Adipocyte (in vitro differentiated cells): ENCODE measurements at regions not wholly inside any gene's neighbourhood (a gene's known extent, or its start where the extent isn't known, plus 50 kb on each side); places are given as distances from the start of the nearest gene placed in this dataset.

ENCODE experiments used
- DNase-seq: peaks from one replicate; pipeline ENCODE4 v3.0.0-alpha.2; 2015; ENCODE audit warnings: low read depth
- H3K27me3 ChIP-seq: replicated peaks from 2 replicates; pipeline ENCODE4 v1.7.0; 2013; ENCODE audit warnings: mild to moderate bottlenecking, low read length, moderate library complexity; ENCODE audit not compliant: control insufficient read depth, insufficient read depth
- H3K36me3 ChIP-seq: 2 replicates; pipeline ENCODE4 v1.7.0; 2013; ENCODE audit warnings: low read length, mild to moderate bottlenecking, moderate library complexity; ENCODE audit not compliant: control insufficient read depth, insufficient read depth, severe bottlenecking
- H3K4me1 ChIP-seq: 2 replicates; pipeline ENCODE4 v1.7.0; 2013; ENCODE audit warnings: mild to moderate bottlenecking, low read length, moderate library complexity; ENCODE audit not compliant: control insufficient read depth, insufficient read depth
- H3K4me3 ChIP-seq: 2 replicates; pipeline ENCODE4 v1.7.0; 2013; ENCODE audit warnings: mild to moderate bottlenecking, low read length, moderate library complexity
- H3K9ac ChIP-seq: 2 replicates; pipeline ENCODE4 v1.7.0; 2013; ENCODE audit warnings: mild to moderate bottlenecking, low read length, moderate library complexity
- H3K9me3 ChIP-seq: 2 replicates; pipeline ENCODE4 v1.7.0; 2013; ENCODE audit warnings: mild to moderate bottlenecking, low read length, moderate library complexity; ENCODE audit not compliant: control insufficient read depth

- Histone ChIP-seq H3K36me3 (no peaks in the 10 kb centered on the region), H3K4me3 (no peak overlapping the region), H3K4me1 (no peaks in the 10 kb centered on the region), H3K9ac (no peak overlapping the region), H3K27me3 (no peaks in the 10 kb centered on the region), H3K9me3 (no peaks in the 10 kb centered on the region)
- DNase-seq: no peak
These were observed 94.6 kb downstream of the GLI2 start for GRCh38 chr2:120830096-120830830.

GRCh38 chr2:120831086-120831485 lies 95.4 kb downstream of the GLI2 start:
- H3K36me3 ChIP-seq: no peaks in the 10 kb centered on the region
- H3K27me3 ChIP-seq: no peaks in the 10 kb centered on the region
- no peaks in the 10 kb centered on the region for H3K4me1 ChIP-seq
- no peaks in the 10 kb centered on the region for H3K9me3 ChIP-seq
- H3K4me3 ChIP-seq: no peak overlapping the region
- no peak overlapping the region for H3K9ac ChIP-seq
- DNase-seq: no peak

GRCh38 chr2:120831891-120832290 lies 96.2 kb downstream of the GLI2 start:
- no peak for DNase-seq
- Histone ChIP-seq H3K4me3 (no peak overlapping the region), H3K9ac (no peak overlapping the region), H3K27me3 (no peaks in the 10 kb centered on the region), H3K36me3 (no peaks in the 10 kb centered on the region), H3K9me3 (no peaks in the 10 kb centered on the region), H3K4me1 (no peaks in the 10 kb centered on the region)

GRCh38 chr2:120832296-120833070 lies 96.8 kb downstream of the GLI2 start:
- no peaks in the 10 kb centered on the region for H3K9me3 ChIP-seq
- H3K36me3 ChIP-seq: no peaks in the 10 kb centered on the region
- DNase-seq: no peak
- no peaks in the 10 kb centered on the region for H3K27me3 ChIP-seq
- H3K4me1 ChIP-seq: no peaks in the 10 kb centered on the region
- no peak overlapping the region for H3K4me3 ChIP-seq
- no peak overlapping the region for H3K9ac ChIP-seq

GRCh38 chr2:120833127-120833675 lies 97.5 kb downstream of the GLI2 start:
- Histone ChIP-seq H3K36me3 (no peaks in the 10 kb centered on the region), H3K4me1 (no peaks in the 10 kb centered on the region), H3K9me3 (no peaks in the 10 kb centered on the region), H3K27me3 (no peaks in the 10 kb centered on the region), H3K4me3 (no peak overlapping the region), H3K9ac (no peak overlapping the region)
- no peak for DNase-seq

- no peak overlapping the region for H3K9ac ChIP-seq
- no peaks in the 10 kb centered on the region for H3K27me3 ChIP-seq
- no peaks in the 10 kb centered on the region for H3K9me3 ChIP-seq
- H3K4me3 ChIP-seq: no peak overlapping the region
- no peaks in the 10 kb centered on the region for H3K4me1 ChIP-seq
- no peak for DNase-seq
- no peaks in the 10 kb centered on the region for H3K36me3 ChIP-seq
These were observed 98.5 kb downstream of the GLI2 start for GRCh38 chr2:120834206-120834605.

GRCh38 chr2:120836281-120836680 lies 100.6 kb downstream of the GLI2 start:
- DNase-seq: no peak
- Histone ChIP-seq H3K4me1 (no peaks in the 10 kb centered on the region), H3K36me3 (peaks cover 1% of the 10 kb centered on the region), H3K9me3 (no peaks in the 10 kb centered on the region), H3K27me3 (no peaks in the 10 kb centered on the region), H3K4me3 (no peak overlapping the region), H3K9ac (no peak overlapping the region)

- Histone ChIP-seq H3K9me3 (no peaks in the 10 kb centered on the region), H3K36me3 (peaks cover 4% of the 10 kb centered on the region), H3K9ac (no peak overlapping the region), H3K4me3 (no peak overlapping the region), H3K27me3 (no peaks in the 10 kb centered on the region), H3K4me1 (peaks cover 14% of the 10 kb centered on the region)
- no peak for DNase-seq
These were observed 105.3 kb downstream of the GLI2 start for GRCh38 chr2:120840795-120841487.

GRCh38 chr2:120842456-120843439 lies 107.1 kb downstream of the GLI2 start:
- Histone ChIP-seq H3K9me3 (no peaks in the 10 kb centered on the region), H3K36me3 (peaks cover 4% of the 10 kb centered on the region), H3K27me3 (no peaks in the 10 kb centered on the region), H3K4me1 (peaks cover 14% of the 10 kb centered on the region), H3K9ac (no peak overlapping the region), H3K4me3 (no peak overlapping the region)
- peak; percentile 64 for DNase-seq

GRCh38 chr2:120844070-120844738 lies 108.5 kb downstream of the GLI2 start:
- DNase-seq: peak; percentile 78
- H3K36me3 ChIP-seq: peaks cover 4% of the 10 kb centered on the region
- no peak overlapping the region for H3K9ac ChIP-seq
- H3K9me3 ChIP-seq: peaks cover 4% of the 10 kb centered on the region
- H3K4me3 ChIP-seq: no peak overlapping the region
- H3K27me3 ChIP-seq: no peaks in the 10 kb centered on the region
- peaks cover 14% of the 10 kb centered on the region for H3K4me1 ChIP-seq
